ENCODE measurements at regions not wholly inside any gene's neighbourhood (a gene's known extent, or its start where the extent isn't known, plus 50 kb on each side); places are given as distances from the start of the nearest gene placed in this dataset.

GRCh38 chr3:118559286-118559685 lies 475.4 kb downstream of the IGSF11 start:
- no peaks in the 10 kb centered on the region for H3K9me3 ChIP-seq (ENCODE audit: control insufficient read depth, low read length)
- no peak overlapping the region for H3K4me2 ChIP-seq (ENCODE audit: low read length)
- no peaks in the 10 kb centered on the region for H3K36me3 ChIP-seq (ENCODE audit: control insufficient read depth, insufficient read depth, low read length)
- H3K9ac ChIP-seq: no peak overlapping the region
- TF ChIP-seq, protein P1, sequence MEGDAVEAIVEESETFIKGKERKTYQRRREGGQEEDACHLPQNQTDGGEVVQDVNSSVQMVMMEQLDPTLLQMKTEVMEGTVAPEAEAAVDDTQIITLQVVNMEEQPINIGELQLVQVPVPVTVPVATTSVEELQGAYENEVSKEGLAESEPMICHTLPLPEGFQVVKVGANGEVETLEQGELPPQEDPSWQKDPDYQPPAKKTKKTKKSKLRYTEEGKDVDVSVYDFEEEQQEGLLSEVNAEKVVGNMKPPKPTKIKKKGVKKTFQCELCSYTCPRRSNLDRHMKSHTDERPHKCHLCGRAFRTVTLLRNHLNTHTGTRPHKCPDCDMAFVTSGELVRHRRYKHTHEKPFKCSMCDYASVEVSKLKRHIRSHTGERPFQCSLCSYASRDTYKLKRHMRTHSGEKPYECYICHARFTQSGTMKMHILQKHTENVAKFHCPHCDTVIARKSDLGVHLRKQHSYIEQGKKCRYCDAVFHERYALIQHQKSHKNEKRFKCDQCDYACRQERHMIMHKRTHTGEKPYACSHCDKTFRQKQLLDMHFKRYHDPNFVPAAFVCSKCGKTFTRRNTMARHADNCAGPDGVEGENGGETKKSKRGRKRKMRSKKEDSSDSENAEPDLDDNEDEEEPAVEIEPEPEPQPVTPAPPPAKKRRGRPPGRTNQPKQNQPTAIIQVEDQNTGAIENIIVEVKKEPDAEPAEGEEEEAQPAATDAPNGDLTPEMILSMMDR (IDR thresholded peaks at IDR 0.05): no peak
- no peaks in the 10 kb centered on the region for H3K27me3 ChIP-seq (ENCODE audit: control insufficient read depth, insufficient read depth, low read length)
- no peak overlapping the region for H3K4me3 ChIP-seq (ENCODE audit: low read depth, low read length)
- H3K79me2 ChIP-seq: no peaks in the 10 kb centered on the region
- H3K4me1 ChIP-seq: no peaks in the 10 kb centered on the region
- no peak overlapping the region for H3K27ac ChIP-seq
- H2AFZ ChIP-seq: no peak overlapping the region

GRCh38 chr3:118564800-118565199 lies 469.8 kb downstream of the IGSF11 start:
- Histone ChIP-seq H2AFZ (no peak overlapping the region), H3K79me2 (no peaks in the 10 kb centered on the region), H3K36me3 (ENCODE audit: control insufficient read depth, insufficient read depth, low read length) (no peaks in the 10 kb centered on the region), H3K4me3 (ENCODE audit: low read depth, low read length) (no peak overlapping the region), H3K9me3 (ENCODE audit: control insufficient read depth, low read length) (no peaks in the 10 kb centered on the region), H3K9ac (no peak overlapping the region), H3K4me2 (ENCODE audit: low read length) (no peak overlapping the region), H3K27me3 (ENCODE audit: control insufficient read depth, insufficient read depth, low read length) (no peaks in the 10 kb centered on the region), H3K4me1 (no peaks in the 10 kb centered on the region), H3K27ac (no peak overlapping the region)
- TF ChIP-seq, protein P1 (IDR thresholded peaks at IDR 0.05): no peak

- Histone ChIP-seq H3K9ac (no peak overlapping the region), H3K4me2 (ENCODE audit: low read length) (no peak overlapping the region)
Observed at GRCh38 chr3:118573912-118574311, 460.7 kb downstream of the IGSF11 start.

GRCh38 chr3:118577055-118577777 lies 457.4 kb downstream of the IGSF11 start:
- Histone ChIP-seq H2AFZ (no peak overlapping the region), H3K79me2 (no peaks in the 10 kb centered on the region), H3K4me3 (ENCODE audit: low read depth, low read length) (no peak overlapping the region), H3K27me3 (ENCODE audit: control insufficient read depth, insufficient read depth, low read length) (no peaks in the 10 kb centered on the region), H3K27ac (no peak overlapping the region), H3K9me3 (ENCODE audit: control insufficient read depth, low read length) (no peaks in the 10 kb centered on the region), H3K9ac (no peak overlapping the region), H3K36me3 (ENCODE audit: control insufficient read depth, insufficient read depth, low read length) (no peaks in the 10 kb centered on the region), H3K4me1 (no peaks in the 10 kb centered on the region), H3K4me2 (ENCODE audit: low read length) (no peak overlapping the region)
- TF ChIP-seq, protein P1 (IDR thresholded peaks at IDR 0.05): no peak

More at GRCh38 chr3:118573912-118574311, 460.7 kb downstream of the IGSF11 start:
- Histone ChIP-seq H3K4me1 (no peaks in the 10 kb centered on the region), H3K79me2 (no peaks in the 10 kb centered on the region), H2AFZ (no peak overlapping the region), H3K27me3 (ENCODE audit: control insufficient read depth, insufficient read depth, low read length) (no peaks in the 10 kb centered on the region), H3K4me3 (ENCODE audit: low read depth, low read length) (no peak overlapping the region), H3K9me3 (ENCODE audit: control insufficient read depth, low read length) (no peaks in the 10 kb centered on the region), H3K27ac (no peak overlapping the region), H3K36me3 (ENCODE audit: control insufficient read depth, insufficient read depth, low read length) (no peaks in the 10 kb centered on the region)
- TF ChIP-seq, protein P1 (IDR thresholded peaks at IDR 0.05): no peak

GRCh38 chr3:118578559-118578958 lies 456.1 kb downstream of the IGSF11 start:
- H2AFZ ChIP-seq: no peak overlapping the region
- TF ChIP-seq, protein P1 (IDR thresholded peaks at IDR 0.05): no peak
- H3K4me1 ChIP-seq: no peaks in the 10 kb centered on the region
- no peak overlapping the region for H3K4me3 ChIP-seq (ENCODE audit: low read depth, low read length)
- no peak overlapping the region for H3K4me2 ChIP-seq (ENCODE audit: low read length)
- H3K36me3 ChIP-seq (ENCODE audit: control insufficient read depth, insufficient read depth, low read length): no peaks in the 10 kb centered on the region
- no peak overlapping the region for H3K9ac ChIP-seq
- no peaks in the 10 kb centered on the region for H3K27me3 ChIP-seq (ENCODE audit: control insufficient read depth, insufficient read depth, low read length)
- no peak overlapping the region for H3K27ac ChIP-seq
- no peaks in the 10 kb centered on the region for H3K79me2 ChIP-seq
- H3K9me3 ChIP-seq (ENCODE audit: control insufficient read depth, low read length): no peaks in the 10 kb centered on the region

Data from parathyroid adenoma (tissue), 2 donors.